Neuronal stem cell (in vitro differentiated cells): ENCODE measurements at regions not wholly inside any gene's neighbourhood (a gene's known extent, or its start where the extent isn't known, plus 50 kb on each side); places are given as distances from the start of the nearest gene placed in this dataset.

Source experiments
- DNase-seq: peaks from one replicate; pipeline ENCODE4 v3.0.0-alpha.2; 2013; ENCODE audit warnings: low spot score
- H2AFZ ChIP-seq: one replicate; pipeline ENCODE4 v1.6.1; 2013; ENCODE audit warnings: mild to moderate bottlenecking, low read length, inconsistent platforms
- H2AK5ac ChIP-seq: 2 replicates; pipeline ENCODE4 v1.6.1; 2013; ENCODE audit warnings: low read depth, mild to moderate bottlenecking, inconsistent platforms, low read length, moderate library complexity, mixed read lengths
- H2BK120ac ChIP-seq: 2 replicates; pipeline ENCODE4 v1.6.1; 2013; ENCODE audit warnings: low read depth, mild to moderate bottlenecking, inconsistent platforms, low read length, moderate library complexity, mixed read lengths
- H2BK12ac ChIP-seq: one replicate; pipeline ENCODE4 v1.6.1; 2013; ENCODE audit warnings: low read length, inconsistent platforms
- H2BK15ac ChIP-seq: 2 replicates; pipeline ENCODE4 v1.6.1; 2013; ENCODE audit warnings: mild to moderate bottlenecking, low read length, inconsistent platforms, mixed read lengths
- H2BK5ac ChIP-seq: one replicate; pipeline ENCODE4 v1.6.1; 2013; ENCODE audit warnings: inconsistent platforms, mild to moderate bottlenecking, low read length, moderate library complexity
- H3K14ac ChIP-seq: one replicate; pipeline ENCODE4 v1.6.1; 2013; ENCODE audit warnings: low read length, inconsistent platforms
- H3K18ac ChIP-seq: 2 replicates; pipeline ENCODE4 v1.6.1; 2013; ENCODE audit warnings: low read length, inconsistent platforms
- H3K23ac ChIP-seq: 2 replicates; pipeline ENCODE4 v1.6.1; 2013; ENCODE audit warnings: low read depth, mild to moderate bottlenecking, mixed read lengths, low read length, inconsistent platforms; ENCODE audit not compliant: poor library complexity
- H3K27ac ChIP-seq: replicated peaks from 3 replicates; pipeline ENCODE4 v1.5.1; 2013; ENCODE audit warnings: low read length, inconsistent platforms
- H3K27me3 ChIP-seq, 3 experiments: 2 replicates each; pipeline ENCODE4 v1.6.1; 2013; ENCODE audit warnings: low read length in 3 of 3, mild to moderate bottlenecking in 2 of 3, inconsistent platforms in 1 of 3, low read depth in 1 of 3, mixed read lengths in 1 of 3, moderate library complexity in 1 of 3; ENCODE audit not compliant: control insufficient read depth in 3 of 3, insufficient read depth in 3 of 3
- H3K36me3 ChIP-seq, 2 donors: replicated peaks in 1 of 2; 2 replicates each; pipeline ENCODE4 v1.6.1; 2013; ENCODE audit warnings: low read length in 2 of 2; ENCODE audit not compliant: control insufficient read depth in 2 of 2, insufficient read depth in 2 of 2
- H3K4ac ChIP-seq: 2 replicates; pipeline ENCODE4 v1.6.1; 2013; ENCODE audit warnings: inconsistent platforms, mild to moderate bottlenecking, low read length, moderate library complexity
- H3K4me1 ChIP-seq, 2 donors: 1 replicate in 1 of 2; 2 replicates in 1 of 2; pipeline ENCODE4 v1.6.1; 2013; ENCODE audit warnings: low read length in 2 of 2, low read depth in 1 of 2; ENCODE audit not compliant: control insufficient read depth in 2 of 2, insufficient read depth in 1 of 2
- H3K4me2 ChIP-seq: one replicate; pipeline ENCODE4 v1.6.1; 2013; ENCODE audit warnings: mild to moderate bottlenecking, low read length, inconsistent platforms; ENCODE audit not compliant: insufficient read depth, poor library complexity, severe bottlenecking
- H3K4me3 ChIP-seq, 2 donors: 2 replicates each; pipeline ENCODE4 v1.5.1; 2013; ENCODE audit warnings: low read length in 2 of 2, mild to moderate bottlenecking in 2 of 2, inconsistent platforms in 1 of 2, moderate library complexity in 1 of 2
- H3K79me1 ChIP-seq: one replicate; pipeline ENCODE4 v1.6.1; 2013; ENCODE audit warnings: low read depth, mild to moderate bottlenecking, inconsistent platforms, low read length, moderate library complexity
- H3K9ac ChIP-seq: one replicate; pipeline ENCODE4 v1.6.1; 2013; ENCODE audit warnings: mild to moderate bottlenecking, low read depth, low read length, inconsistent platforms; ENCODE audit not compliant: poor library complexity
- H3K9me3 ChIP-seq, 2 donors: replicated peaks in 1 of 2; 2 replicates each; pipeline versions ENCODE3 to v1.6.1; 2013; ENCODE audit warnings: low read length in 2 of 2, mild to moderate bottlenecking in 2 of 2, inconsistent platforms in 1 of 2, low read depth in 1 of 2, mixed read lengths in 1 of 2, moderate library complexity in 1 of 2; ENCODE audit not compliant: control insufficient read depth in 2 of 2, insufficient read depth in 1 of 2
- H4K8ac ChIP-seq: one replicate; pipeline ENCODE4 v1.6.1; 2013; ENCODE audit warnings: low read depth, mild to moderate bottlenecking, inconsistent platforms, low read length, moderate library complexity
- H4K91ac ChIP-seq: one replicate; pipeline ENCODE4 v1.6.1; 2013; ENCODE audit warnings: low read length, low read depth, mild to moderate bottlenecking, inconsistent platforms; ENCODE audit not compliant: poor library complexity
- WGBS, 2 donors: extraction: QIAGEN DNeasy Blood & Tissue Kit; methylation state at CpG; one replicate each; pipeline ENCODE4 v1.1.7; 2013; ENCODE audit warnings: missing lambda C conversion rate in 2 of 2, mixed read lengths in 1 of 2; ENCODE audit not compliant: insufficient read length in 2 of 2, insufficient replicate concordance in 1 of 2; ENCODE audit errors: extremely low coverage in 2 of 2; 5-methylcytosine and 5-hydroxymethylcytosine counted together

- no CpG with 5 or more reads among the region's 2 CpGs for whole genome bisulfite sequencing, 2 donors
- Histone ChIP-seq H2BK120ac (no peak overlapping the region), H4K8ac (no peak overlapping the region), H3K27ac (no peak overlapping the region), H3K4me3 (no peak overlapping the region), H2AFZ (no peak overlapping the region), H3K9me3 (no peaks in the 10 kb centered on the region), H3K4me1 (no peaks in the 10 kb centered on the region), H2BK12ac (no peak overlapping the region), H3K4ac (no peak overlapping the region), H3K14ac (no peak overlapping the region), H3K9ac (no peak overlapping the region), H4K91ac (no peak overlapping the region), H3K4me2 (no peak overlapping the region), H2BK15ac (no peak overlapping the region), H3K18ac (no peak overlapping the region), H2BK5ac (no peak overlapping the region), H3K27me3 (no peaks in the 10 kb centered on the region), H3K79me1 (no peaks in the 10 kb centered on the region), H3K23ac (no peak overlapping the region), H3K36me3 (no peaks in the 10 kb centered on the region), H2AK5ac (no peak overlapping the region)
- no peak for DNase-seq
These were observed 266.8 kb upstream of the TET2 start for GRCh38 chr4:104879854-104880253.

- Histone ChIP-seq H3K27me3 (no peaks in the 10 kb centered on the region), H3K9ac (no peak overlapping the region), H4K8ac (no peak overlapping the region), H2BK120ac (no peak overlapping the region), H2AFZ (no peak overlapping the region), H2BK5ac (no peak overlapping the region), H2BK12ac (no peak overlapping the region), H3K9me3 (no peaks in the 10 kb centered on the region), H3K23ac (no peak overlapping the region), H3K14ac (no peak overlapping the region), H3K27ac (no peak overlapping the region), H3K4me1 (no peaks in the 10 kb centered on the region), H4K91ac (no peak overlapping the region), H2AK5ac (no peak overlapping the region), H3K79me1 (no peaks in the 10 kb centered on the region), H3K4me3 (no peak overlapping the region), H3K18ac (no peak overlapping the region), H2BK15ac (no peak overlapping the region), H3K4me2 (no peak overlapping the region), H3K36me3 (no peaks in the 10 kb centered on the region), H3K4ac (no peak overlapping the region)
- no peak for DNase-seq
- no CpG with 5 or more reads among the region's 1 CpG for WGBS, 2 donors
These were observed 265.4 kb upstream of the TET2 start for GRCh38 chr4:104881136-104881886.

- no CpG with 5 or more reads among the region's 2 CpGs for WGBS, 2 donors
- Histone ChIP-seq H3K4me1 (no peaks in the 10 kb centered on the region), H2BK120ac (no peak overlapping the region), H3K9ac (no peak overlapping the region), H4K8ac (no peak overlapping the region), H3K23ac (no peak overlapping the region), H3K27ac (no peak overlapping the region), H2AK5ac (no peak overlapping the region), H4K91ac (no peak overlapping the region), H2AFZ (no peak overlapping the region), H3K4ac (no peak overlapping the region), H3K18ac (no peak overlapping the region), H3K4me3 (no peak overlapping the region), H2BK5ac (no peak overlapping the region), H2BK15ac (no peak overlapping the region), H3K27me3 (no peaks in the 10 kb centered on the region), H3K4me2 (no peak overlapping the region), H3K79me1 (no peaks in the 10 kb centered on the region), H3K9me3 (peaks cover 0 to 2% of the 10 kb centered on the region in 2 donors), H2BK12ac (no peak overlapping the region), H3K14ac (no peak overlapping the region), H3K36me3 (no peaks in the 10 kb centered on the region)
- no peak for DNase-seq
These were observed 255.9 kb upstream of the TET2 start for GRCh38 chr4:104890598-104891275.
